ENCODE measurements at regions not wholly inside any gene's neighbourhood (a gene's known extent, or its start where the extent isn't known, plus 50 kb on each side); places are given as distances from the start of the nearest gene placed in this dataset.
"Not testable (repeated sequence)": the region's sequence is repeated elsewhere in the genome, so short reads cannot be mapped to it uniquely, and the experiment has no call there.

DNA sequence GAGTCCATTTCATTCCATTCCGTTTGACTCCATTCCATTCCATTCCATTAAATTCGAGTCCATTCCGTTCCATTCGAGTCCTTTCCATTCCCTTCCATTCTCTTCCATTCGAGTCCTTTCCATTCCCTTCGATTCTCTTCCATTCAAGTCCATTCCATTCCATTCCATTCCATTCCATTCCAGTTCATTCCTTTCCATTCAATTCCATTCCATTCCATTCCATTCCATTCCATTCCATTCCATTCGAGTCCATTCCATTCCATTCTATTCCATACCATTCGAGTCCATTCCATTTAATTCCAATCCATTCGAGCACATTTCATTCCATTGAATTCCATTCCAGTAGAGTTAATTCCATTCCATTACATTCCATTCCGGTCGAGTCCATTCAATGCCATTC is 1130.9 kb downstream of the RPIA start:
- H3K27ac ChIP-seq (ENCODE audit: low read length); H3K4me3 ChIP-seq (ENCODE audit: low read length); DNase-seq; H3K36me3 ChIP-seq (ENCODE audit: control insufficient read depth, insufficient read depth, low read length); H3K4me1 ChIP-seq (ENCODE audit: control insufficient read depth, insufficient read depth, low read length); H3K27me3 ChIP-seq (ENCODE audit: control insufficient read depth, insufficient read depth, low read length): not testable (repeated sequence)
- WGBS (ENCODE audit: insufficient coverage), result 76% methylated on average over 11 of the region's 11 CpGs
- H3K9me3 ChIP-seq (replicated peaks; ENCODE audit: control insufficient read depth, low read depth, low read length), result peaks cover 78% of the 10 kb centered on the region

DNA sequence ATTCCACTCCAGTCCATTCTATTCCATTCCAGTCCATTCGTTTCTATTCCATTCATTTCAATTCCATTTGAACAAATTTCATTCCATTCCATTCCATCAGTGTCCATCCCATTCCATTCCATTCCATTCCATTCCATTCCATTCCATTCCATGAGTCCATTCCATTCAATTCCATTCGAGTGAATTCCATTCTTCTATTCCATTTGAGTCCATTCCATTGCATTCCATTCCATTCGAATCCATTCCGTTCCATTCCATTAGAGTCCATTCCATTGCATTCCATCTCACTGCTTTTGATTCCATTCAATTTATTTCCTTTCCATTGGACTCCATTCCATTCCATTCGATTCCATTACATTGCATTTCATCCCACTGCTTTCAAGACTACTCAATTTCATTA is 1132.1 kb downstream of the RPIA start:
- peaks cover 68% of the 10 kb centered on the region for H3K9me3 ChIP-seq (replicated peaks; ENCODE audit: control insufficient read depth, low read depth, low read length)
- no peak for DNase-seq

DNA sequence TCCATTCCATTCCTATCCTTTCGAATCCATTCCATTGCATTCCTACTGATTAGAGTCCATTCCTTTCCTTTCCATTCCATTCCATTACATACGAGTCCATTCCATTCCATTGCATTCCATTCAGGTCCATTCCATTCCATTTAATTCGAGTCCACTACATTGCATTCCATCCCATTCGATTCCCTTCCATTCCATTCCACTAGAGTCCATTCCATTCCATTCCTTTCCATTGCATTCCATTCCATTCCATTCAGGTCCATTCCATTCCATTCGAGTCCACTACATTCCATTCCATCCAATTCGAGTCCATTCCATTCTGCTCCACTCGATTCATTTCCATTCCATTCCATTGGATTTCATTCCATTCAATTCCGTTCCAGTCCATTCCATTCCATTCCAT is 1133.6 kb downstream of the RPIA start:
- H3K9me3 ChIP-seq (replicated peaks; ENCODE audit: control insufficient read depth, low read depth, low read length), result peaks cover 53% of the 10 kb centered on the region
- DNase-seq, result no peak
- 75% methylated on average over 8 of the region's 8 CpGs for WGBS (ENCODE audit: insufficient coverage)
- no peak overlapping the region for H3K4me3 ChIP-seq (ENCODE audit: low read length)
- H3K36me3 ChIP-seq (ENCODE audit: control insufficient read depth, insufficient read depth, low read length), result no peaks in the 10 kb centered on the region
- H3K27ac ChIP-seq (ENCODE audit: low read length), result no peak overlapping the region
- H3K4me1 ChIP-seq (ENCODE audit: control insufficient read depth, insufficient read depth, low read length), result no peaks in the 10 kb centered on the region
- H3K27me3 ChIP-seq (ENCODE audit: control insufficient read depth, insufficient read depth, low read length), result no peaks in the 10 kb centered on the region

More for the DNA sequence above, 1132.1 kb downstream of the RPIA start:
- Histone ChIP-seq H3K36me3 (ENCODE audit: control insufficient read depth, insufficient read depth, low read length) (no peaks in the 10 kb centered on the region), H3K27ac (ENCODE audit: low read length) (no peak overlapping the region), H3K4me3 (ENCODE audit: low read length) (no peak overlapping the region), H3K27me3 (ENCODE audit: control insufficient read depth, insufficient read depth, low read length) (no peaks in the 10 kb centered on the region), H3K4me1 (ENCODE audit: control insufficient read depth, insufficient read depth, low read length) (no peaks in the 10 kb centered on the region)
- 59% methylated on average over 5 of the region's 5 CpGs for WGBS (ENCODE audit: insufficient coverage)

DNA sequence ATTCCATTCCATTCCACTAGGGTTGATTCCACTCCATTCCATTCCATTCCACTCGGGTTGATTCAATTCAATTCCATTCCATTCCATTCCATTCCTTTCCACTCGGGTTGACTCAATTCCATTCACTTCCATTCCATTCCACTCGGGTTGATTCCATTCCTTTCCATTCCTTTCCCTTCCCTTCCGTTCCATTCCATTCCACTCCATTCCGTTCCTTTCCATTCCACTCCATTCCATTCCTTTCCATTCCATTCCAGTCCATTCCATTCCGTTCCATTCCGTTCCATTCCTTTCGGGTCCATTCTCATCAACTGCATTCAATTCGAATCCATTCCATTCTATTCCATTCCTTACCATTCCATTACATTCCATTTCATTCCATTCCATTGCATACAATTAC is 1135.3 kb downstream of the RPIA start:
- 68% methylated on average over 9 of the region's 9 CpGs for whole genome bisulfite sequencing (ENCODE audit: insufficient coverage)
- peaks cover 49% of the 10 kb centered on the region for H3K9me3 ChIP-seq (replicated peaks; ENCODE audit: control insufficient read depth, low read depth, low read length)
- not testable (repeated sequence) for H3K27ac ChIP-seq (ENCODE audit: low read length); H3K27me3 ChIP-seq (ENCODE audit: control insufficient read depth, insufficient read depth, low read length); DNase-seq; H3K36me3 ChIP-seq (ENCODE audit: control insufficient read depth, insufficient read depth, low read length); H3K4me3 ChIP-seq (ENCODE audit: low read length); H3K4me1 ChIP-seq (ENCODE audit: control insufficient read depth, insufficient read depth, low read length)

DNA sequence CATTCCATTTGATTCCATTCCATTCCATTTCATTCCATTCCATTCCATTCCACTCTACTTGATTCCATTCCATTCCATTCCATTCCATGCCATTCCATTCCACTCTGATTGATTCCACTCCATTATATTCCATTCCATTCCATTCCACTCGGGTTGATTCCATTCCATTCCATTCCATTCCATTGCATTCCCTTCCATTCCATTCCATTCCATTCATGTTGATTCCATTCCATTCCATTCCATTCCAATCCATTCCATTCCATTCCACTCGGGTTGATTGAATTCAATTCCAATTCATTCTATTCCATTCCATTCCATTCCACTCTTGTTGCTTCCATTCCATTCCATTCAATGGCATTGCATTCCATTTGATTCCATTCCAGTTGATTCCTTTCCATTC is 1136.4 kb downstream of the RPIA start:
- 55% methylated on average over 2 of the region's 2 CpGs for WGBS (ENCODE audit: insufficient coverage)

DNA sequence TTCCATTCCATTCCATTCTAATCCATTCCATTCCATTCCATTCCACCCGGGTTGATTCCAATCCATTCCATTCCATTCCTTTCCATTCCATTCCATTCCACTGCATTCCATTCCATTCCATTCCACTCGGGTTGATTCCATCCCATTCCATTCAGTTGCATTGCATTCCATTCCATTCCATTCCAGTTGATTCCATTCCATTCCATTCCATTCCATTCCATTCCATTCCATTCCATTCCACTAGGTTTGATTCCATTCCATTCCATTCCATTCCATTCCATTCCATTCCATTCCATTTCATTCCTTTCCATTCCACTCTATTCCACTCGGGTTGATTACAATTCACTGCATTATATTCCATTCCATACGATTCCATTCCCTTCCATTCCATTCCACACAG is 1136.9 kb downstream of the RPIA start:
- not testable (repeated sequence) for H3K4me3 ChIP-seq (ENCODE audit: low read length); H3K27me3 ChIP-seq (ENCODE audit: control insufficient read depth, insufficient read depth, low read length); DNase-seq; H3K4me1 ChIP-seq (ENCODE audit: control insufficient read depth, insufficient read depth, low read length); H3K36me3 ChIP-seq (ENCODE audit: control insufficient read depth, insufficient read depth, low read length); H3K27ac ChIP-seq (ENCODE audit: low read length)
- H3K9me3 ChIP-seq (replicated peaks; ENCODE audit: control insufficient read depth, low read depth, low read length), result peaks cover 41% of the 10 kb centered on the region
- WGBS (ENCODE audit: insufficient coverage), result 78% methylated on average over 4 of the region's 4 CpGs

More for the DNA sequence above, 1136.4 kb downstream of the RPIA start:
- not testable (repeated sequence) for H3K4me3 ChIP-seq (ENCODE audit: low read length); H3K27ac ChIP-seq (ENCODE audit: low read length); H3K4me1 ChIP-seq (ENCODE audit: control insufficient read depth, insufficient read depth, low read length); H3K27me3 ChIP-seq (ENCODE audit: control insufficient read depth, insufficient read depth, low read length); H3K36me3 ChIP-seq (ENCODE audit: control insufficient read depth, insufficient read depth, low read length); DNase-seq
- H3K9me3 ChIP-seq (replicated peaks; ENCODE audit: control insufficient read depth, low read depth, low read length), result peaks cover 45% of the 10 kb centered on the region

DNA sequence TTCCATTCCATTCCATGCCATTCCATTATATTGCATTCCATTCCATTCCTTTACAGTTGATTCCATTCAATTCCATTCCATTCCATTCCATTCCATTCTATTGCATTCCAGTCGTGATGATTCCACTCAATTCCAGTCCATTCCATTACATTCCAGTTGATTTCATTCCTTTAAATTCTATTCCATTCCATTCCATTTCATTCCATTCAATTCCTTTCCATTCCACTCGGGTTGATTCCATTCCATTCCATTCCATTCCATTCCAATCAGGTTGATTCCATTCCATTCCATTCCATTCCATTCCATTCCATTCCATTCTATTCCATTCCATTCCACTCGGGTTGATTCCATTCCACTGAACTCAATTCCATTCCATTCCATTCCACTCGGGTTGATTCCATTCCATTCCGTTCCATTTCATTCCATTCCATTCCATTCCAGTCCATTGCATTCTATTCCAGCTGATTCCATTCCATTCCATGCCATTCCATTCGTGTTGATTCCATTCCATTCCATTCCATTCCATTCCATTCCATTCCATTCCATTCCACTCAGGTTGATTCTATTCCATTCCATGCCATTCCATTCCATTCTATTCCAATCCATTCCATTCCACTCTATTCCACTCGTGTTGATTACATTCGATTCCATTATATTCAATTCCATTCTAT is 1137.6 kb downstream of the RPIA start:
- WGBS (ENCODE audit: insufficient coverage), result 58% methylated on average over 8 of the region's 8 CpGs
- H3K9me3 ChIP-seq (replicated peaks; ENCODE audit: control insufficient read depth, low read depth, low read length), result peaks cover 35% of the 10 kb centered on the region
- not testable (repeated sequence) for H3K4me1 ChIP-seq (ENCODE audit: control insufficient read depth, insufficient read depth, low read length); DNase-seq; H3K27me3 ChIP-seq (ENCODE audit: control insufficient read depth, insufficient read depth, low read length); H3K4me3 ChIP-seq (ENCODE audit: low read length); H3K36me3 ChIP-seq (ENCODE audit: control insufficient read depth, insufficient read depth, low read length); H3K27ac ChIP-seq (ENCODE audit: low read length)

DNA sequence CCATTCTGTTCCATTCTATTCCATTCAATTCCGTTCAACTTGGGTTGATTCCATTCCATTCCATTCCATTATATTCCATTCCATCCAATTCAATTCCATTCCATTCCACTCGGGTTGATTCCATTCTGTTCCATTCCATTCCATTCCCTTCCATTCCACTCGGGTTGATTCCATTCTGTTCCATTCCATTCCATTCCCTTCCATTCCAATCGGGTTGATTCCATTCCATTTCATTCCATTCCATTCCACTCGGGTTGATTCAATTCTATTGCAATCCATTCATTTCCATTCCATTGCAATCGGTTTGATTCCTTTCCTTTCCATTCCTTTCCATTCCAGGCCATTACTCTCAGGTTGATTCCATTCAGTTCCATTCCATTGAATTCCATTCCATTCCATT is 1138.4 kb downstream of the RPIA start:
- DNase-seq, result no peak
- 79% methylated on average over 6 of the region's 6 CpGs for WGBS (ENCODE audit: insufficient coverage)
- Histone ChIP-seq H3K4me3 (ENCODE audit: low read length) (no peak overlapping the region), H3K27ac (ENCODE audit: low read length) (no peak overlapping the region), H3K27me3 (ENCODE audit: control insufficient read depth, insufficient read depth, low read length) (no peaks in the 10 kb centered on the region), H3K36me3 (ENCODE audit: control insufficient read depth, insufficient read depth, low read length) (no peaks in the 10 kb centered on the region), H3K4me1 (ENCODE audit: control insufficient read depth, insufficient read depth, low read length) (no peaks in the 10 kb centered on the region), H3K9me3 (replicated peaks; ENCODE audit: control insufficient read depth, low read depth, low read length) (peaks cover 39% of the 10 kb centered on the region)

DNA sequence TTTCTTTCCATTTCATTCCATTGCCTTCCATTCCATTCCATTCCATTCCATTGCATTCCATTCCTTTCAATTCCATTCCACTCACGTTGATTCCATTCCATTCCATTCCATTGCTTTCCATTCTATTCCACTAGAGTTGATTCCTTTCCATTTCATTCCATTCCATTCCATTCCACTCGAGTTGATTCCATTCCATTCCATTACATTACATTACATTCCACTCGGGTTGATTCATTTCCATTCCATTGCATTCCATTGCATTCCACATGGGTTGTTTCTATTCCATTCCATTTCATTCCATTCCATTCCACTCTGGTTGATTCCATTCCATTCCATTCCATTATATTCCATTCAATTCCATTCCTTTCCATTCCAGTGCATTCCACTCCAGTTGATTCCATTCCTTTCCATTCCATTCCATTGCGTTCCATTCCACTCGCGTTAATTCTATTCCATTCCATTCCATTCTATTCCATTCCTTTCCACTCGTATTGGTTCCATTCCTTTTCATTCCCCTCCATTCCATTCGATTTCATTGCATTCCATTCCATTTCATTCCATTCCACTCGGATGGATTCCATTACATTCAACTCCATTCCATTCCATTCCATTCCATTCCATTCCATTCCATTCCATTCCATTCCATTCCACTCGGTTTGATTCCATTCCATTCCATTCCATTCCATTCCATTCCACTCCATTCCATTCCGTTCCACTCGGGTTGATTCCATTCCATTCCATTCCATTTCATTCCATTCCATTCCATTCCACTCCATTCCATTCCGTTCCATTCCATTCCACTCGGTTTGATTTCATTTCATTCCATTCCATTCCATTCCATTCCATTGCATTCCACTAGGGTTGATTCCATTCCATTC is 1139.1 kb downstream of the RPIA start:
- H3K27me3 ChIP-seq (ENCODE audit: control insufficient read depth, insufficient read depth, low read length); H3K4me3 ChIP-seq (ENCODE audit: low read length); H3K36me3 ChIP-seq (ENCODE audit: control insufficient read depth, insufficient read depth, low read length); H3K27ac ChIP-seq (ENCODE audit: low read length); H3K4me1 ChIP-seq (ENCODE audit: control insufficient read depth, insufficient read depth, low read length); DNase-seq: not testable (repeated sequence)
- 69% methylated on average over 14 of the region's 14 CpGs for WGBS (ENCODE audit: insufficient coverage)
- peaks cover 39% of the 10 kb centered on the region for H3K9me3 ChIP-seq (replicated peaks; ENCODE audit: control insufficient read depth, low read depth, low read length)

DNA sequence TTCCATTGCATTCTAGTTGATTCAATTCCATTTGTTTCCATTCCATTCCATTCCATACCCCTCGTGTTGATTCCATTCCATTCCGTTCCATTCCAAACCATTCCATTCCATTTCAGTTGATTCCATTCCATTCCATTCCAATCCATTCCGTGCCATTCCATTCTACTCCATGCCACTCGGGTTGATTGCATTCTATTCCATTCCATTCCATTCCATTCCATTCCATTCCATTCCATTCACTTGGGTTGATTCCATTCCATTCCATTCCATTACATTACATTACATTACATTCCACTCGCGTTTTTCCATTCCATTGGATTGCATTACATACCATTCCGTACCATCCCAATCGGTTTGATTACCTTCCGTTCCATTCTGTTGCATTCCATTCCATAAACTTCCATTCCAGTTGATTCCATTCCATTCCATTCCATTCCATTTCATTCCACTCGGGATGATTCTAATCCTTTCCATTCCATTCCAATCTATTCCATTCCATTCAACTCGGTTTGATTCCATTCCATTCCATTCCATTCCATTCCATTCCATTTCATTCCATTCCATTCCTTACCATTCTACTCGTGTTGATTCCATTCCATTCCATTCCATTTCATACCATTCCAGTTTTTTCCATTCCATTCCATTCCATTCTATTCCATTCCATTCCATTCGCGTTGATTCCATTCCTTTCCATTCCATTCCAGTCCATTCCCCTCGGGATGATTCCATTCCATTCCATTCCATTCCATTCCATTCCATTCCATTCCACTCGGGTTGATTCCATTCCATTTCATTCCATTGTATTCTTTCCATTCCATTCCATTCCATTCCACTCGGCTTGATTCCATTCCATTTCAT is 1140.4 kb downstream of the RPIA start:
- DNase-seq, result peak; percentile 17
- Histone ChIP-seq H3K9me3 (replicated peaks; ENCODE audit: control insufficient read depth, low read depth, low read length) (peaks cover 39% of the 10 kb centered on the region), H3K27me3 (ENCODE audit: control insufficient read depth, insufficient read depth, low read length) (no peaks in the 10 kb centered on the region), H3K4me1 (ENCODE audit: control insufficient read depth, insufficient read depth, low read length) (no peaks in the 10 kb centered on the region), H3K27ac (ENCODE audit: low read length) (no peak overlapping the region), H3K36me3 (ENCODE audit: control insufficient read depth, insufficient read depth, low read length) (no peaks in the 10 kb centered on the region), H3K4me3 (ENCODE audit: low read length) (no peak overlapping the region)
- WGBS (ENCODE audit: insufficient coverage), result 76% methylated on average over 17 of the region's 17 CpGs

Data from muscle of leg (tissue), 3 donors.